Mesendoderm (in vitro differentiated cells): ENCODE measurements at regions not wholly inside any gene's neighbourhood (a gene's known extent, or its start where the extent isn't known, plus 50 kb on each side); places are given as distances from the start of the nearest gene placed in this dataset.

Experiments used
- DNase-seq: peaks from one replicate; pipeline ENCODE4 v3.0.0; 2013
- H2AK5ac ChIP-seq: 2 replicates; pipeline ENCODE4 v1.6.1; 2013; ENCODE audit warnings: low read length, inconsistent platforms
- H2BK120ac ChIP-seq: 2 replicates; pipeline ENCODE4 v1.6.1; 2013; ENCODE audit warnings: low read depth, mild to moderate bottlenecking, low read length, moderate library complexity, mixed read lengths
- H2BK15ac ChIP-seq: replicated peaks from 2 replicates; pipeline ENCODE4 v1.6.1; 2013; ENCODE audit warnings: low read depth, mild to moderate bottlenecking, moderate library complexity
- H2BK5ac ChIP-seq: 2 replicates; pipeline ENCODE4 v1.6.1; 2013; ENCODE audit warnings: low read length, inconsistent platforms
- H3K18ac ChIP-seq: 2 replicates; pipeline ENCODE4 v1.6.1; 2013; ENCODE audit warnings: mild to moderate bottlenecking, low read length, mixed read lengths
- H3K23ac ChIP-seq: one replicate; pipeline ENCODE4 v1.6.1; 2013; ENCODE audit warnings: low read length
- H3K27ac ChIP-seq: 2 replicates; pipeline ENCODE4 v1.5.1; 2013; ENCODE audit warnings: low read depth, mild to moderate bottlenecking, inconsistent platforms, low read length, moderate library complexity
- H3K27me3 ChIP-seq: 2 replicates; pipeline ENCODE4 v1.6.1; 2013; ENCODE audit warnings: low read length, control low read depth, mild to moderate bottlenecking, inconsistent platforms; ENCODE audit not compliant: insufficient read depth, poor library complexity
- H3K36me3 ChIP-seq: 2 replicates; pipeline ENCODE4 v1.6.1; 2013; ENCODE audit warnings: low read length, inconsistent platforms; ENCODE audit not compliant: control insufficient read depth, insufficient read depth
- H3K4ac ChIP-seq: one replicate; pipeline ENCODE4 v1.6.1; 2013; ENCODE audit warnings: low read depth, mild to moderate bottlenecking, low read length, moderate library complexity
- H3K4me1 ChIP-seq: 2 replicates; pipeline ENCODE4 v1.6.1; 2013; ENCODE audit warnings: low read depth, low read length, inconsistent platforms; ENCODE audit not compliant: control insufficient read depth
- H3K4me2 ChIP-seq: 2 replicates; pipeline ENCODE4 v1.6.1; 2013; ENCODE audit warnings: low read length
- H3K4me3 ChIP-seq: 2 replicates; pipeline ENCODE4 v1.5.1; 2013; ENCODE audit warnings: mild to moderate bottlenecking, low read length
- H3K56ac ChIP-seq: one replicate; pipeline ENCODE4 v1.6.1; 2013; ENCODE audit warnings: low read length
- H3K79me1 ChIP-seq: 2 replicates; pipeline ENCODE4 v1.6.1; 2013; ENCODE audit warnings: low read length, inconsistent platforms
- H3K79me2 ChIP-seq: 2 replicates; pipeline ENCODE4 v1.6.1; 2013; ENCODE audit warnings: mild to moderate bottlenecking, low read length; ENCODE audit not compliant: control insufficient read depth, insufficient read depth
- H3K9ac ChIP-seq: 2 replicates; pipeline ENCODE4 v1.6.1; 2013; ENCODE audit warnings: low read length, inconsistent platforms
- H4K5ac ChIP-seq: one replicate; pipeline ENCODE4 v1.6.1; 2013; ENCODE audit warnings: low read length
- H4K8ac ChIP-seq: one replicate; pipeline ENCODE4 v1.6.1; 2013; ENCODE audit warnings: low read depth, mild to moderate bottlenecking, control low read depth, low read length, moderate library complexity
- WGBS: extraction: QIAGEN DNeasy Blood & Tissue Kit; methylation state at CpG from one replicate; pipeline ENCODE4 v1.1.7; 2013; ENCODE audit warnings: low lambda C conversion rate, missing lambda C conversion rate; ENCODE audit not compliant: insufficient coverage; ENCODE audit errors: extremely low coverage; 5-methylcytosine and 5-hydroxymethylcytosine counted together

- peak; percentile 59 for DNase-seq
- Histone ChIP-seq H3K36me3 (no peaks in the 10 kb centered on the region), H3K27me3 (no peaks in the 10 kb centered on the region)
These were observed 72.5 kb upstream of the TLE3 start for GRCh38 chr15:70170096-70170699.

DNA sequence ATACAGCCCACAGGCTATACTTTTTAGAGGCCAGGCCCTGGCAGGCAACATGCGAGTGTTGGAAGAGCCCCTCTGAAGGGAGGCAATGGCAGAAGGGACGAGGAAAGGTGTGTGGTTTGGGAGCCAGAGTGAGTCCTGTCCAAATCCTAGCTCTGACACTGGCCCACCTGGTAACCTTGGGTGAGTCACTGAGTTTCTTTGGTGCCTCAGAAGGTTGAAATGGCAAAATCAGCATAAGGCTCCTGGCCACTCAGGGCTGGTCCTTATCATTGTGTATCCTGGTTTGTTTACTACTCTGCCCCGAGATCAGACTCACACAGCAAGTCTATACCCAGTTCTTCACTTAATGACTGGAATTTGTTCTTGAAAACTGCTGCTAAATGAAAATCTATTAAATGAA, 71.4 kb upstream of the TLE3 start:
- Histone ChIP-seq H2BK120ac (no peak overlapping the region), H3K9ac (no peak overlapping the region), H3K4me2 (no peak overlapping the region), H3K4me3 (no peak overlapping the region), H4K5ac (no peak overlapping the region), H2AK5ac (no peak overlapping the region), H3K56ac (no peak overlapping the region), H3K27me3 (no peaks in the 10 kb centered on the region), H3K4ac (no peak overlapping the region), H3K4me1 (peaks cover 18% of the 10 kb centered on the region), H3K23ac (no peak overlapping the region), H4K8ac (no peak overlapping the region), H3K18ac (no peak overlapping the region), H3K79me1 (no peaks in the 10 kb centered on the region), H3K36me3 (no peaks in the 10 kb centered on the region), H3K79me2 (no peaks in the 10 kb centered on the region), H2BK5ac (no peak overlapping the region), H3K27ac (no peak overlapping the region), H2BK15ac (no peak overlapping the region)
- DNase-seq: peak; percentile 60
- no CpG with 5 or more reads among the region's 3 CpGs for WGBS

More at GRCh38 chr15:70170096-70170699, 72.5 kb upstream of the TLE3 start:
- H3K9ac ChIP-seq: no peak overlapping the region
- H3K56ac ChIP-seq: no peak overlapping the region
- H4K8ac ChIP-seq: no peak overlapping the region
- H3K4me1 ChIP-seq: peaks cover 14% of the 10 kb centered on the region
- H3K4me2 ChIP-seq: no peak overlapping the region
- no peak overlapping the region for H4K5ac ChIP-seq
- no CpG with 5 or more reads among the region's 10 CpGs for WGBS
- H2BK15ac ChIP-seq: no peak overlapping the region
- H2BK5ac ChIP-seq: no peak overlapping the region
- no peak overlapping the region for H3K4me3 ChIP-seq
- no peak overlapping the region for H3K4ac ChIP-seq
- H3K79me1 ChIP-seq: no peaks in the 10 kb centered on the region
- peak overlapping the region; percentile 15 for H3K18ac ChIP-seq
- no peak overlapping the region for H2BK120ac ChIP-seq
- no peak overlapping the region for H3K23ac ChIP-seq
- H2AK5ac ChIP-seq: no peak overlapping the region
- H3K79me2 ChIP-seq: no peaks in the 10 kb centered on the region
- H3K27ac ChIP-seq: no peak overlapping the region

- no peaks in the 10 kb centered on the region for H3K36me3 ChIP-seq
- no peak overlapping the region for H3K18ac ChIP-seq
- H2AK5ac ChIP-seq: no peak overlapping the region
- no peak overlapping the region for H3K4me3 ChIP-seq
- no peak overlapping the region for H4K5ac ChIP-seq
- H2BK120ac ChIP-seq: no peak overlapping the region
- DNase-seq: no peak
- no peak overlapping the region for H3K23ac ChIP-seq
- H3K4me1 ChIP-seq: peaks cover 15% of the 10 kb centered on the region
- no peak overlapping the region for H3K4me2 ChIP-seq
- no peak overlapping the region for H3K4ac ChIP-seq
- no CpG with 5 or more reads among the region's 3 CpGs for WGBS
- no peak overlapping the region for H3K27ac ChIP-seq
- no peaks in the 10 kb centered on the region for H3K79me1 ChIP-seq
- H4K8ac ChIP-seq: no peak overlapping the region
- H3K9ac ChIP-seq: no peak overlapping the region
- no peak overlapping the region for H2BK15ac ChIP-seq
- H3K56ac ChIP-seq: no peak overlapping the region
- H3K27me3 ChIP-seq: no peaks in the 10 kb centered on the region
- H2BK5ac ChIP-seq: no peak overlapping the region
- no peaks in the 10 kb centered on the region for H3K79me2 ChIP-seq
These were observed 69.4 kb upstream of the TLE3 start for GRCh38 chr15:70167155-70167554.

- H3K4me2 ChIP-seq: no peak overlapping the region
- H4K5ac ChIP-seq: no peak overlapping the region
- H3K9ac ChIP-seq: no peak overlapping the region
- H3K36me3 ChIP-seq: no peaks in the 10 kb centered on the region
- H3K4ac ChIP-seq: no peak overlapping the region
- no peak overlapping the region for H2BK5ac ChIP-seq
- H3K4me3 ChIP-seq: no peak overlapping the region
- H3K79me1 ChIP-seq: no peaks in the 10 kb centered on the region
- H2BK120ac ChIP-seq: no peak overlapping the region
- DNase-seq: no peak
- no peak overlapping the region for H3K18ac ChIP-seq
- H4K8ac ChIP-seq: no peak overlapping the region
- H3K27ac ChIP-seq: no peak overlapping the region
- no peaks in the 10 kb centered on the region for H3K79me2 ChIP-seq
- H2AK5ac ChIP-seq: no peak overlapping the region
- H3K4me1 ChIP-seq: peaks cover 10% of the 10 kb centered on the region
- no CpG with 5 or more reads among the region's 13 CpGs for WGBS
- H2BK15ac ChIP-seq: no peak overlapping the region
- no peaks in the 10 kb centered on the region for H3K27me3 ChIP-seq
- no peak overlapping the region for H3K23ac ChIP-seq
- H3K56ac ChIP-seq: peak overlapping the region; percentile 3
These were observed 68.9 kb upstream of the TLE3 start for GRCh38 chr15:70166506-70167087.

- Histone ChIP-seq H3K79me1 (no peaks in the 10 kb centered on the region), H2BK15ac (no peak overlapping the region), H2BK120ac (no peak overlapping the region), H3K4me3 (no peak overlapping the region), H4K8ac (no peak overlapping the region), H3K56ac (peak overlapping the region; percentile 54), H3K18ac (peak overlapping the region; percentile 2), H3K4ac (no peak overlapping the region), H4K5ac (no peak overlapping the region), H3K9ac (peak overlapping the region; percentile 10), H3K23ac (no peak overlapping the region), H3K4me2 (no peak overlapping the region), H3K79me2 (no peaks in the 10 kb centered on the region), H2AK5ac (no peak overlapping the region), H3K36me3 (no peaks in the 10 kb centered on the region), H2BK5ac (peak overlapping the region; percentile 17), H3K4me1 (peaks cover 8% of the 10 kb centered on the region), H3K27ac (peak overlapping the region; percentile 0), H3K27me3 (no peaks in the 10 kb centered on the region)
- DNase-seq: peak; percentile 72
- WGBS: no CpG with 5 or more reads among the region's 10 CpGs
These were observed 68.1 kb upstream of the TLE3 start for GRCh38 chr15:70165716-70166284.
